Lower lobe of right lung (tissue), 2 donors: ENCODE measurements at regions not wholly inside any gene's neighbourhood (a gene's known extent, or its start where the extent isn't known, plus 50 kb on each side); places are given as distances from the start of the nearest gene placed in this dataset.

Experiments used
- ATAC-seq, 2 donors: fragments of 200-7000 bp; cut with Tn5 transposase; one replicate each; pipeline ENCODE4 v1.9.1; 2020 to 2022; ENCODE audit warnings: mild to moderate bottlenecking in 2 of 2, moderate library complexity in 2 of 2
- DNase-seq: peaks from one replicate; pipeline ENCODE4 v3.0.0-alpha.2; 2020
- H3K27ac ChIP-seq: fragments of 200-600 bp; one replicate; pipeline ENCODE4 v1.8.0; 2022
- H3K27me3 ChIP-seq: fragments of 200-600 bp; one replicate; pipeline ENCODE4 v1.8.0; 2022; ENCODE audit warnings: low read depth
- H3K36me3 ChIP-seq: fragments of 200-600 bp; one replicate; pipeline ENCODE4 v1.8.0; 2022; ENCODE audit warnings: mild to moderate bottlenecking
- H3K4me1 ChIP-seq: fragments of 200-600 bp; one replicate; pipeline ENCODE4 v1.8.0; 2022
- H3K4me3 ChIP-seq: fragments of 200-600 bp; one replicate; pipeline ENCODE4 v1.8.0; 2022; ENCODE audit warnings: mild to moderate bottlenecking
- H3K9me3 ChIP-seq: fragments of 200-600 bp; one replicate; pipeline ENCODE4 v1.8.0; 2022
- intact Hi-C: fragments of 100-400 bp; cut with DNase I; formaldehyde crosslinking; loops from one replicate; pipeline ENCODE4 v1.11.0; 2022
- TF ChIP-seq, protein P1 (sequence below): fragments of 200-600 bp; IDR thresholded peaks from one replicate; pipeline ENCODE4 v1.8.0; 2022; ENCODE audit warnings: antibody characterized with exemption, mild to moderate bottlenecking
- donor health status: DM: no; HTN: yes; CAD: no; lungs with severe emphysema.

DNA sequence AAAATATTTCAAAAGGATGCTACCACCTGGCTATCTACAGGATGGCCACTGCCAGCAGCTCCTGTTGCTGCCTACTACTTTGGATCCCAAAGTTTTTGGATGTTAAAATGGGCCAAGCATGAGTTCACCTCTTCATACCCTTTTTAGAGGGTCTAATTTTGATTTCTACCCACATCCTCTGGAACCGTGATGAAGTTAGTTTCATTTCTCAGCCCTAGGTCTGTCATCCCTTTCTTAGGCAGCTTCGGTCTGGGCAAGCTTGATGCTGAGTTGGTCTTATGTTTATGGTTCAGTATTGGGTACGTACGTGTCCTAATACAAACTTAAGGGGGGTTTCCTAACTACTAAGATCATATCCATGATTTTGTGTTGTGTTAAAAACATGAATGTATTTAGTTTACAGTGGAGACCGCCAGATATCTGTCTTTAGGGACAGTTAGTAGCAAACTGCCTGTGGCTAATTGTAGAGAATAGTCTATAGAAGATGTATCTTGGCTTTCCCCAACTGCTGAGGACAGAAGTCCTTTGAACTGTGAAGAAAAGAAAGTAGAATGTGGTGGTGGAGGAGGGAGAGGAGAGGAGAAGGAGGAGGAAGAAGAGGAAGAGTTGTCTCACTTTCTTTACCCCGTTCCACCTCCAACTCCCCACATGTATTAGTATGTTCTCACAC lies 184.9 kb downstream of the UBE2E3 start:
- Histone ChIP-seq H3K27ac (no peak overlapping the region), H3K4me1 (no peaks in the 10 kb centered on the region), H3K36me3 (no peaks in the 10 kb centered on the region), H3K27me3 (no peaks in the 10 kb centered on the region), H3K4me3 (no peak overlapping the region), H3K9me3 (no peaks in the 10 kb centered on the region)
- intact Hi-C loops = no loop called here
- DNase-seq (no peak), ATAC-seq (no peak)
- TF ChIP-seq, protein P1, sequence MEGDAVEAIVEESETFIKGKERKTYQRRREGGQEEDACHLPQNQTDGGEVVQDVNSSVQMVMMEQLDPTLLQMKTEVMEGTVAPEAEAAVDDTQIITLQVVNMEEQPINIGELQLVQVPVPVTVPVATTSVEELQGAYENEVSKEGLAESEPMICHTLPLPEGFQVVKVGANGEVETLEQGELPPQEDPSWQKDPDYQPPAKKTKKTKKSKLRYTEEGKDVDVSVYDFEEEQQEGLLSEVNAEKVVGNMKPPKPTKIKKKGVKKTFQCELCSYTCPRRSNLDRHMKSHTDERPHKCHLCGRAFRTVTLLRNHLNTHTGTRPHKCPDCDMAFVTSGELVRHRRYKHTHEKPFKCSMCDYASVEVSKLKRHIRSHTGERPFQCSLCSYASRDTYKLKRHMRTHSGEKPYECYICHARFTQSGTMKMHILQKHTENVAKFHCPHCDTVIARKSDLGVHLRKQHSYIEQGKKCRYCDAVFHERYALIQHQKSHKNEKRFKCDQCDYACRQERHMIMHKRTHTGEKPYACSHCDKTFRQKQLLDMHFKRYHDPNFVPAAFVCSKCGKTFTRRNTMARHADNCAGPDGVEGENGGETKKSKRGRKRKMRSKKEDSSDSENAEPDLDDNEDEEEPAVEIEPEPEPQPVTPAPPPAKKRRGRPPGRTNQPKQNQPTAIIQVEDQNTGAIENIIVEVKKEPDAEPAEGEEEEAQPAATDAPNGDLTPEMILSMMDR = no peak

DNA sequence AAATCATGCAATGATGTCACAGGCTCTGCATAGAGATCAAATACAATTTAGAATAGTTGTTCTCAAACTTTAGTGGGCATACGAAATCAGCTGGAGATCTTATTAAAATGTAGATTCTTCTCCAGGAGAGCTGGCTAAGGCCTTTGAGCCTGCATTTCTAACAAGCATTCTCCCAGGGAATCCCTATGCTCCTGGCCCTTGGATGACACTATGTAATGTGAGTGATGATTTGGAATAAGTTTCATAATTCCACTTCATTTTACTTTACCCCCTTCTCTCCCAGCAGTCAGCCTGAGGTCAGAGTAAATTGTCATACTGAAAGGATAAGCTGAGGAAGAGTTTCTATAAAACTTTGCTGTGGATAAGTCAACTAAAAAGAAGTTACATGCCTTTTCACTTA lies 189.1 kb downstream of the UBE2E3 start:
- intact Hi-C loops = no loop called here
- ATAC-seq = no peak

DNA sequence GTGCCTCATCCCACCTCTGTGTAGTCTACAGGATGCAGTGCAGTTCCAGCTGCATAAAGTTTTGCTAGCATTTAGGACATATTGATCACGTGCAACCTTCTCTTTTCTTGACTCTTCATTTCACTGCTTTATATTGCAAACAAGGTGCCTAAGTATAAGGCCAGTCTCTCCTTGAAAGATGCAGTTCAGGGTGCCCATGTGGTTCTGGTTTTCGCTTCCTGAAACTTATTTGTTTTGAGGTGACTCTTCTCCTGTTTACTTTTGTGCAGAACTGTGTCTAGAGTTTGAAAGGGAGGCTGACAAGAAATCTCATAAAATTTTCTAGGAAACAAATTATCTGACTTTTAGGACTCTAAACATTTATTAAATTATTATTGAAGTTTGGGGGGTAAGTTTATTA lies 189.9 kb downstream of the UBE2E3 start:
- TF ChIP-seq, protein P1 = no peak
- no peak for ATAC-seq
- intact Hi-C loops = no loop called here
- Histone ChIP-seq H3K4me1 (no peaks in the 10 kb centered on the region), H3K4me3 (no peak overlapping the region), H3K27ac (no peak overlapping the region), H3K27me3 (no peaks in the 10 kb centered on the region), H3K36me3 (no peaks in the 10 kb centered on the region), H3K9me3 (no peaks in the 10 kb centered on the region)
- DNase-seq = no peak

More for the DNA sequence above, 189.1 kb downstream of the UBE2E3 start:
- Histone ChIP-seq H3K9me3 (no peaks in the 10 kb centered on the region), H3K4me3 (no peak overlapping the region), H3K36me3 (no peaks in the 10 kb centered on the region), H3K4me1 (no peaks in the 10 kb centered on the region), H3K27me3 (no peaks in the 10 kb centered on the region), H3K27ac (no peak overlapping the region)
- no peak for DNase-seq
- TF ChIP-seq, protein P1 = no peak

DNA sequence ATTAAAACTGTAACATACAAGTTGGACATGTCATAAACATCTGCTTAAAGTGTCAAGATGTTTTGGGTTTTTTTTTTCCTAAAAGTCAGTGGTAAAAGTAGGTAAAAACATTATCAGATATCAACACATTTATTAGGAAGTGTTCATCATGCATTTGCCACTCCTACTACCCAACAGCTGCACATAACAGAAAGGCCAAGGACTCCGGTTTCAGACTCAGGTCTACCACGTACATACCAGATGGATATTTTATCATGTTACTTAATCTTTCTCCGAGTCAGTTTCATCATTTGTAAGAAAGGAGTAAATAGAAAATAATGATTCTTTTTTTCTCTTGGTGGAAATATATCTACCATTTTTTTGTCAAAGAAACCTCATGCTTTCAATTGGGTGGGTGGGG lies 192.3 kb downstream of the UBE2E3 start:
- Histone ChIP-seq H3K27me3 (no peaks in the 10 kb centered on the region), H3K27ac (no peak overlapping the region), H3K4me3 (no peak overlapping the region), H3K36me3 (no peaks in the 10 kb centered on the region), H3K4me1 (no peaks in the 10 kb centered on the region), H3K9me3 (no peaks in the 10 kb centered on the region)
- ATAC-seq (no peak), DNase-seq (no peak)
- intact Hi-C loops = no loop called here
- TF ChIP-seq, protein P1 = no peak

DNA sequence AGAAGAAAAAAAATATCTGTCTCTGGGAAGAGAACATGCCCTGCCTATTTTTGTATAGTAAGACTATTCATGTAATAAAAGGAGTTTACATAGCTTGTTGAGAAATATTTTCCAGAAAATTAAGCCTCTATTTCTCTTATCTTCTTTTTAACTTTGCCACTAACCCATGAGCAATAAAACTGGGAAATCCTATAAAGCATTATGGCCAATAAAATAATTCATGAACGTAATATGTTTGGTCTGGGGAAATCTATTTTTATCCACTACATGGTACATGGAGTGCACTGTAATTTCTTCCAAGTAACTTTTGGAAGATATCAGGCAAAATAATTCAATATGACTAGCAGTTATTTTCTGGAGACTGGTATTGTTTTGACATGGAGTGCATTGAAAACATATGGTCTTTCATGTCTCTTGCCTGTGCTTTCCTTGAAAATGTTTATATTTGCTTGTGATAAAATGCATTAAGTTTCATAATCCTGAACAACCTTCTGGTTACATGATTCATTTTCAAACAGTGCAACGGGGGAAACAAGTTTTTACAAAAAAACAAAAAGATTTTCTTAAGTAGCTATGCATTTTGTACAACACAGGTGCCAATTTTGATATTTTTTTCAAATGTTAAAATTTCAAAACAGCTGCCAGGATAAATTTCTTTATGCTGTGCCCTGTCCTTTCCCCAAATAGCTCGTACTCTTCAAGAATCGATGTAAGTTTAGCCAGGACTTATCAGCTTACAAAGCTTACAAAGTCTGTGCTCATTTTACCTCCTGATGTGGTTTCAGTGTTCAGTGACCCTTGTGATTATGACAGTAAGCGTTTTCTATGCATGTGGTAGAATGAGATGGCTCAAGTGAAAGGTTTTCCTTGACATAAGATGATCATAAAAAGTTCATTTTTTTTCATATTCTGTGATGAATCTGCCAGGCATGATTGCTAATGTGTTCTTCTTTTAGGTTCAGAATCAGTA lies 194.5 kb downstream of the UBE2E3 start:
- Histone ChIP-seq H3K36me3 (no peaks in the 10 kb centered on the region), H3K4me1 (no peaks in the 10 kb centered on the region), H3K9me3 (no peaks in the 10 kb centered on the region), H3K27ac (no peak overlapping the region), H3K27me3 (no peaks in the 10 kb centered on the region), H3K4me3 (no peak overlapping the region)
- ATAC-seq (no peak), DNase-seq (no peak)
- TF ChIP-seq, protein P1 = no peak
- intact Hi-C loops = no loop called here
